Mammary epithelial cell (primary cell): ENCODE measurements at regions not wholly inside any gene's neighbourhood (a gene's known extent, or its start where the extent isn't known, plus 50 kb on each side); places are given as distances from the start of the nearest gene placed in this dataset.

Source experiments
- CTCF ChIP-seq, 2 donors: IDR thresholded peaks in 1 of 2; conservative IDR thresholded peaks in 1 of 2; 2 replicates each; pipeline ENCODE4 v1.5.1; 2011 to 2012; ENCODE audit warnings: inconsistent platforms in 2 of 2, low read length in 2 of 2, mild to moderate bottlenecking in 2 of 2, control low read depth in 1 of 2, low read depth in 1 of 2; ENCODE audit not compliant: insufficient read depth in 1 of 2; ENCODE audit errors: extremely low read depth in 1 of 2
- EZH2 ChIP-seq: IDR thresholded peaks from 2 replicates; pipeline ENCODE4 v1.6.1; 2012; ENCODE audit warnings: low read length, inconsistent platforms, borderline replicate concordance

- TF ChIP-seq CTCF (conservative IDR thresholded peaks at IDR 0.05 in 1 of 2, IDR thresholded peaks at IDR 0.05 in 1 of 2; ENCODE audit: extremely low read depth in 1 of 2, insufficient read depth in 1 of 2, low read depth in 1 of 2, low read length in 2 of 2) (no peak), EZH2 (no peak)
Measured at GRCh38 chr12:84495711-84496110, 416.9 kb downstream of the SLC6A15 start.
